WERI-Rb-1 (cell line): ENCODE measurements at regions not wholly inside any gene's neighbourhood (a gene's known extent, or its start where the extent isn't known, plus 50 kb on each side); places are given as distances from the start of the nearest gene placed in this dataset.

Experiments used
- DNase-seq: peaks from one replicate; pipeline ENCODE4 v3.0.0-alpha.2; 2020
- H3K27ac ChIP-seq: fragments of 250-450 bp; sonication (Bioruptor Pico); 2 replicates; pipeline ENCODE4 v1.5.1; 2020; ENCODE audit warnings: mild to moderate bottlenecking, moderate library complexity
- H3K27me3 ChIP-seq: fragments of 250-450 bp; sonication (Bioruptor Pico); 2 replicates; pipeline ENCODE4 v1.5.1; 2021; ENCODE audit warnings: mild to moderate bottlenecking, low read depth, moderate library complexity; ENCODE audit not compliant: insufficient read depth, severe bottlenecking
- H3K36me3 ChIP-seq: fragments of 250-450 bp; sonication (Bioruptor Pico); 2 replicates; pipeline ENCODE4 v1.5.1; 2020; ENCODE audit warnings: mild to moderate bottlenecking, moderate library complexity
- H3K4me3 ChIP-seq: 2 replicates; pipeline ENCODE4 v1.5.1; 2011; ENCODE audit warnings: low read depth, mild to moderate bottlenecking, control low read depth, low read length
- H3K9me3 ChIP-seq: fragments of 250-450 bp; sonication (Bioruptor Pico); 2 replicates; pipeline ENCODE4 v1.5.1; 2021; ENCODE audit warnings: mild to moderate bottlenecking, moderate library complexity; ENCODE audit not compliant: severe bottlenecking
- CTCF ChIP-seq: IDR thresholded peaks from 2 replicates; pipeline ENCODE4 v1.5.1; 2011; ENCODE audit warnings: low read depth, mild to moderate bottlenecking, control low read depth, inconsistent platforms, low read length

- Histone ChIP-seq H3K36me3 (no peaks in the 10 kb centered on the region), H3K27me3 (no peaks in the 10 kb centered on the region), H3K9me3 (peaks cover 11% of the 10 kb centered on the region), H3K4me3 (no peak overlapping the region), H3K27ac (no peak overlapping the region)
- no peak for TF ChIP-seq CTCF
- no peak for DNase-seq
Measured at GRCh38 chr10:130772676-130773075, 538.8 kb downstream of the TCERG1L start.

GRCh38 chr10:130773941-130774340 lies 537.6 kb downstream of the TCERG1L start:
- DNase-seq = no peak
- no peak for TF ChIP-seq CTCF
- H3K36me3 ChIP-seq = no peaks in the 10 kb centered on the region
- H3K4me3 ChIP-seq = no peak overlapping the region
- no peak overlapping the region for H3K27ac ChIP-seq
- no peaks in the 10 kb centered on the region for H3K27me3 ChIP-seq
- peaks cover 2% of the 10 kb centered on the region for H3K9me3 ChIP-seq

- no peak for TF ChIP-seq CTCF
- DNase-seq = no peak
- no peaks in the 10 kb centered on the region for H3K9me3 ChIP-seq
- H3K4me3 ChIP-seq = no peak overlapping the region
- no peaks in the 10 kb centered on the region for H3K27me3 ChIP-seq
- no peak overlapping the region for H3K27ac ChIP-seq
- H3K36me3 ChIP-seq = no peaks in the 10 kb centered on the region
Measured at GRCh38 chr10:130774871-130775270, 536.6 kb downstream of the TCERG1L start.

GRCh38 chr10:130775311-130775710 lies 536.2 kb downstream of the TCERG1L start:
- H3K9me3 ChIP-seq = no peaks in the 10 kb centered on the region
- H3K27ac ChIP-seq = no peak overlapping the region
- H3K36me3 ChIP-seq = no peaks in the 10 kb centered on the region
- no peak for DNase-seq
- H3K27me3 ChIP-seq = no peaks in the 10 kb centered on the region
- TF ChIP-seq CTCF = no peak
- no peak overlapping the region for H3K4me3 ChIP-seq

- no peak overlapping the region for H3K4me3 ChIP-seq
- TF ChIP-seq CTCF = no peak
- H3K27me3 ChIP-seq = no peaks in the 10 kb centered on the region
- H3K9me3 ChIP-seq = no peaks in the 10 kb centered on the region
- H3K36me3 ChIP-seq = no peaks in the 10 kb centered on the region
- no peak for DNase-seq
- no peak overlapping the region for H3K27ac ChIP-seq
Measured at GRCh38 chr10:130776724-130777123, 534.8 kb downstream of the TCERG1L start.

GRCh38 chr10:130777507-130778165 lies 533.9 kb downstream of the TCERG1L start:
- H3K4me3 ChIP-seq = no peak overlapping the region
- H3K9me3 ChIP-seq = no peaks in the 10 kb centered on the region
- no peaks in the 10 kb centered on the region for H3K27me3 ChIP-seq
- DNase-seq = no peak
- TF ChIP-seq CTCF = no peak
- H3K36me3 ChIP-seq = no peaks in the 10 kb centered on the region
- no peak overlapping the region for H3K27ac ChIP-seq
